Chondrocyte (in vitro differentiated cells): ENCODE measurements at regions not wholly inside any gene's neighbourhood (a gene's known extent, or its start where the extent isn't known, plus 50 kb on each side); places are given as distances from the start of the nearest gene placed in this dataset.

Source experiments
- DNase-seq: peaks from one replicate; pipeline ENCODE4 v3.0.0; 2021; ENCODE audit warnings: mixed read lengths, low spot score
- H3K27ac Mint-ChIP-seq: one replicate; pipeline ENCODE4 v1.8.0; 2021; ENCODE audit warnings: mild to moderate bottlenecking, moderate library complexity, mixed read lengths; ENCODE audit not compliant: unreplicated experiment
- H3K27me3 Mint-ChIP-seq: 2 replicates; pipeline ENCODE4 v1.8.0; 2021; ENCODE audit warnings: low read depth, mixed read lengths
- H3K36me3 Mint-ChIP-seq: 2 replicates; pipeline ENCODE4 v1.8.0; 2021; ENCODE audit warnings: low read depth, mixed read lengths
- H3K4me1 Mint-ChIP-seq: 2 replicates; pipeline ENCODE4 v1.8.0; 2021; ENCODE audit warnings: low read depth, mild to moderate bottlenecking, mixed read lengths
- H3K4me3 Mint-ChIP-seq: one replicate; pipeline ENCODE4 v1.8.0; 2021; ENCODE audit warnings: mild to moderate bottlenecking, moderate library complexity, mixed read lengths; ENCODE audit not compliant: unreplicated experiment
- H3K9me3 Mint-ChIP-seq: 2 replicates; pipeline ENCODE4 v1.8.0; 2021; ENCODE audit warnings: low read depth, mixed read lengths
- TF ChIP-seq, protein P1 (sequence below): fragments of 200-600 bp; sonication (generic); IDR thresholded peaks from 2 replicates; pipeline ENCODE4 v1.5.0; 2021; ENCODE audit warnings: antibody characterized with exemption, mild to moderate bottlenecking, moderate library complexity

DNA sequence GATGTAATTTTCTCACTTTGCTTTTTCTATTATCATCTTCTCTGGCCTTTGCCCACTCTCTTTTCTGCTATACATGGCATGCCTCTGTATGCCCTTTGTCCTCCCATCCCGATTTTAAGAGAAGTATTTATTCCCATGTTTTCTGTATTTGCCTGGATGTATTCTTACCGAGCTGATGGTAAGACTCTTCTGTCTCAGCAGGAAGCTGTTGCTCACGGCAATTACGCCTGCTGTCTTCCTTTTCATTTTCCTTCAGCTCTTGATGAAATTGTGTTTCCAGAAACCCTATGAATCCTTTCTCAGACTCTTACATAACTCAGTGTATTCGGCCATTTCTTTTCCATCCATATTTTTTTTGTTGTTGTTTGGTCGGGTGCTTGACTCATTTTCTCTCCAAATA is 121.6 kb downstream of the SP3 start:
- no peaks in the 10 kb centered on the region for H3K4me1 Mint-ChIP-seq
- TF ChIP-seq, protein P1, sequence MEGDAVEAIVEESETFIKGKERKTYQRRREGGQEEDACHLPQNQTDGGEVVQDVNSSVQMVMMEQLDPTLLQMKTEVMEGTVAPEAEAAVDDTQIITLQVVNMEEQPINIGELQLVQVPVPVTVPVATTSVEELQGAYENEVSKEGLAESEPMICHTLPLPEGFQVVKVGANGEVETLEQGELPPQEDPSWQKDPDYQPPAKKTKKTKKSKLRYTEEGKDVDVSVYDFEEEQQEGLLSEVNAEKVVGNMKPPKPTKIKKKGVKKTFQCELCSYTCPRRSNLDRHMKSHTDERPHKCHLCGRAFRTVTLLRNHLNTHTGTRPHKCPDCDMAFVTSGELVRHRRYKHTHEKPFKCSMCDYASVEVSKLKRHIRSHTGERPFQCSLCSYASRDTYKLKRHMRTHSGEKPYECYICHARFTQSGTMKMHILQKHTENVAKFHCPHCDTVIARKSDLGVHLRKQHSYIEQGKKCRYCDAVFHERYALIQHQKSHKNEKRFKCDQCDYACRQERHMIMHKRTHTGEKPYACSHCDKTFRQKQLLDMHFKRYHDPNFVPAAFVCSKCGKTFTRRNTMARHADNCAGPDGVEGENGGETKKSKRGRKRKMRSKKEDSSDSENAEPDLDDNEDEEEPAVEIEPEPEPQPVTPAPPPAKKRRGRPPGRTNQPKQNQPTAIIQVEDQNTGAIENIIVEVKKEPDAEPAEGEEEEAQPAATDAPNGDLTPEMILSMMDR, result no peak
- peaks cover 4% of the 10 kb centered on the region for H3K9me3 Mint-ChIP-seq

DNA sequence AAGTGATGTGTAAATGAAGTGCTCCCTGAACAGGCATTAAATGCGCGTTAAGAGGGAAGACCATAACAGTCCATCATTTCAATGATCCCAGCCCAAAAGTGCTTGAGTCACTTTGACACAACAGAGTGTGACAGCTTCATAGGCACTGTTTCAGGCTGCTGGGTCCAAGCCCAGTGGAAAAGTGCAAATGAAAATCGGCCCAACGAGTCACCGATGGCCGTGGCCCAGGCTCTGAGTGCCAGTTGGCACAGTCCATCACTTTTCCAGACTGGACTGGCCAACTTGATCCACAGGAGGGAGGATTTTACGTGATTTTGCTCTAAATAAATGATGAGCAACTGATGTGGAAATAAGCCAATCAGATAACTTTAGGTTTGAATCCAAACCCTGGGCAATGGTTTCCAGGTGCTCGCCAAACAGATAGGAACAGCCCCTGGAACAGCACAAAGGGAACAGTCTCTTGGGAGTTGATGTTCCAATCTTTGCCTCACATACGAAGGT is 114.0 kb downstream of the SP3 start:
- H3K36me3 Mint-ChIP-seq, result no peaks in the 10 kb centered on the region
- peaks cover 4% of the 10 kb centered on the region for H3K9me3 Mint-ChIP-seq
- no peak overlapping the region for H3K4me3 Mint-ChIP-seq
- H3K27me3 Mint-ChIP-seq, result no peaks in the 10 kb centered on the region
- H3K27ac Mint-ChIP-seq, result no peak overlapping the region
- H3K4me1 Mint-ChIP-seq, result peaks cover 22% of the 10 kb centered on the region
- DNase-seq, result no peak
- TF ChIP-seq, protein P1, result no peak

More for the DNA sequence above, 121.6 kb downstream of the SP3 start:
- Mint-ChIP-seq H3K4me3 (no peak overlapping the region), H3K27me3 (peaks cover 5% of the 10 kb centered on the region), H3K36me3 (no peaks in the 10 kb centered on the region), H3K27ac (no peak overlapping the region)
- DNase-seq, result no peak

DNA sequence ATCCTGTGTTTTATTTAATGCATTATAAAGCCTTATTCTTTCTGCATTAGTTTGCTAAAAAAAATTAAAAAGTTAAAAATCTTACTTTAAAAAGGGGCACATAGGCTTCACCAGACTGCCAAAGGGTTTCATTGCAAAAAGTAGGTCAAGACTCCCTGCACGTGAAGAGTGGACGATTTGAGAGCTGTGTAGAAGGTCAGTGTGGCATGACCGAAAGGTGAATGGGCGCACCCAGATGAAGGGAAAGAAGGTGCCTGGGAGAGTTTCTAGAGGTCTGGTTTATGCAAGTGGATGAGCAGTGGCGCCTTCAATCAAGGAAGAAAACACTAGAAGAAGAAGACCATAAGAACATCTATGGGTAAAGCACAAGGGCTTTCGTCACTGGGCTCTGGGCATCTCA is 111.0 kb downstream of the SP3 start:
- TF ChIP-seq, protein P1, result no peak
- no peaks in the 10 kb centered on the region for H3K9me3 Mint-ChIP-seq
- H3K27me3 Mint-ChIP-seq, result peaks cover 4% of the 10 kb centered on the region
- peaks cover 23% of the 10 kb centered on the region for H3K4me1 Mint-ChIP-seq
- no peak overlapping the region for H3K27ac Mint-ChIP-seq
- DNase-seq, result no peak
- H3K4me3 Mint-ChIP-seq, result no peak overlapping the region
- no peaks in the 10 kb centered on the region for H3K36me3 Mint-ChIP-seq

DNA sequence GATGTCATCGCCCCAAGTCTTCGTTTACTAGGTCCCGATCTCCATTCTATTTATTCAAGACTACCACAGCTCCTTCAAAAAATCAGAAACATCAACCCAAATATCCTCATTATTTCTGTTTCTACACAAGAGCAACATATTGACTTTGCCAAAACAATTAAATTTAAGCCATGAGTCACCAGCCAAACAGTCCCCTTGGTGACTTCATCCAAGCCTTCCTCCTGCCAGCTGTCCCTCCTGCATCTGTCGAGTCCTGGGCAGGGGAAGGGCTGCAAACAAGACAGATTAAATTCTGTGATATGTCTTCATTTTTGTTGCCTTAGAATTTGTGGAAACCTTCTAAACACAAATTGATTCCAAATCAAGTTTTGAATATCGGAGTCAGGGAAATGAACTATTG is 110.3 kb downstream of the SP3 start:
- Mint-ChIP-seq H3K27ac (peak overlapping the region; percentile 2), H3K9me3 (no peaks in the 10 kb centered on the region), H3K27me3 (peaks cover 7% of the 10 kb centered on the region), H3K4me3 (no peak overlapping the region), H3K36me3 (no peaks in the 10 kb centered on the region), H3K4me1 (peaks cover 23% of the 10 kb centered on the region)
- TF ChIP-seq, protein P1, result no peak
- DNase-seq, result no peak

DNA sequence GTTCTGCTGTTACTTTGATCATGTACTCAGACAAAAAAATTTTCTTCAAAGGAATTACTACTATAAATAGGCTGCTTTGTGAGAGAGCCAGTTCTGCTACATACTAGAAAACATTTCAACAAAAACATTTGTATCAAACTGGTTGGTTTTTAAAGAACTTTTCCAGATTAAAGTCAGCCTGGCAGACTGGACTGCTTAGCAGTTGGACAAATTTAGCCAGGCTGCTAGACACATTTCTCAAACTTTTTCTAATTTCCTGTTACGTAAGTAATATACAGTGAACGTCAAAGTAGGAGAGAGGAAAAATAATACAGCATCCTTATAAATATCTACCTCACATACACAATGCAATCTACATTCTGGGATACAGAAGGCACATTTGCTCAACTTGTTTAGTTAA is 109.5 kb downstream of the SP3 start:
- Mint-ChIP-seq H3K36me3 (no peaks in the 10 kb centered on the region), H3K4me1 (peaks cover 23% of the 10 kb centered on the region), H3K9me3 (no peaks in the 10 kb centered on the region), H3K4me3 (no peak overlapping the region), H3K27ac (peak overlapping the region; percentile 46), H3K27me3 (peaks cover 9% of the 10 kb centered on the region)
- TF ChIP-seq, protein P1, result no peak
- no peak for DNase-seq
